GM23248 (cell line): ENCODE measurements at regions not wholly inside any gene's neighbourhood (a gene's known extent, or its start where the extent isn't known, plus 50 kb on each side); places are given as distances from the start of the nearest gene placed in this dataset.

Experiments used
- DNase-seq: peaks from one replicate; pipeline ENCODE4 v3.0.0-alpha.2; 2015
- H2AFZ ChIP-seq: fragments of 200-600 bp; sonication (generic); 2 replicates; pipeline ENCODE4 v1.6.1; 2016; ENCODE audit warnings: antibody characterized with exemption
- H3F3A ChIP-seq: fragments of 200-600 bp; sonication (generic); 2 replicates; pipeline ENCODE4 v1.6.1; 2016; ENCODE audit warnings: mild to moderate bottlenecking, antibody characterized with exemption, mixed run types; ENCODE audit not compliant: insufficient read depth
- H3K27ac ChIP-seq: fragments of 200-600 bp; sonication (generic); 2 replicates; pipeline ENCODE4 v1.5.1; 2016; ENCODE audit warnings: mild to moderate bottlenecking
- H3K27me3 ChIP-seq: fragments of 200-600 bp; sonication (generic); replicated peaks from 2 replicates; pipeline ENCODE4 v1.6.1; 2016; ENCODE audit warnings: mild to moderate bottlenecking; ENCODE audit not compliant: insufficient read depth
- H3K36me3 ChIP-seq: fragments of 200-600 bp; sonication (generic); 2 replicates; pipeline ENCODE4 v1.6.1; 2016; ENCODE audit warnings: low read depth, mild to moderate bottlenecking
- H3K4me1 ChIP-seq: fragments of 200-600 bp; sonication (generic); 2 replicates; pipeline ENCODE4 v1.6.1; 2016; ENCODE audit warnings: mild to moderate bottlenecking; ENCODE audit not compliant: insufficient read depth
- H3K4me2 ChIP-seq: fragments of 200-600 bp; sonication (generic); one replicate; pipeline ENCODE4 v1.6.1; 2016; ENCODE audit warnings: mild to moderate bottlenecking; ENCODE audit not compliant: unreplicated experiment
- H3K4me3 ChIP-seq: fragments of 200-600 bp; sonication (generic); 2 replicates; pipeline ENCODE4 v1.5.1; 2016; ENCODE audit warnings: mild to moderate bottlenecking
- H3K79me2 ChIP-seq: fragments of 200-600 bp; sonication (generic); 2 replicates; pipeline ENCODE4 v1.6.1; 2016; ENCODE audit warnings: mild to moderate bottlenecking; ENCODE audit not compliant: insufficient read depth
- H3K9ac ChIP-seq: fragments of 200-600 bp; sonication (generic); 2 replicates; pipeline ENCODE4 v1.6.1; 2016; ENCODE audit warnings: mild to moderate bottlenecking
- H3K9me2 ChIP-seq: fragments of 200-600 bp; sonication (generic); 2 replicates; pipeline ENCODE4 v1.6.1; 2016; ENCODE audit warnings: mixed run types, mild to moderate bottlenecking, moderate library complexity; ENCODE audit not compliant: insufficient read depth
- H3K9me3 ChIP-seq: fragments of 200-600 bp; sonication (generic); one replicate; pipeline ENCODE4 v1.6.1; 2017; ENCODE audit warnings: low read depth
- H4K20me1 ChIP-seq: fragments of 200-600 bp; sonication (generic); 2 replicates; pipeline ENCODE4 v1.6.0; 2016; ENCODE audit not compliant: insufficient read depth
- EZH2 ChIP-seq: fragments of 200-600 bp; sonication (generic); IDR thresholded peaks from 2 replicates; pipeline ENCODE4 v1.6.1; 2018; ENCODE audit warnings: antibody characterized with exemption, mild to moderate bottlenecking; ENCODE audit not compliant: insufficient read depth, poor library complexity, severe bottlenecking
- EZH2phosphoT487 ChIP-seq: fragments of 200-600 bp; sonication (generic); IDR thresholded peaks from 2 replicates; pipeline ENCODE4 v1.6.1; 2018; ENCODE audit warnings: antibody characterized with exemption, moderate library complexity, mild to moderate bottlenecking, low read depth; ENCODE audit not compliant: insufficient read depth
- WGBS, 2 experiments: methylation state at CpG; one replicate each; pipeline ENCODE4 v1.1.6; 2015 to 2017; ENCODE audit warnings: low lambda C conversion rate in 2 of 2, low coverage in 1 of 2; ENCODE audit errors: missing lambda C conversion rate in 2 of 2; 5-methylcytosine and 5-hydroxymethylcytosine counted together
- in situ Hi-C: fragments of 300-500 bp; cut with MboI; formaldehyde crosslinking; loops from 2 replicates; pipeline ENCODE4 v1.15.0; 2020

DNA sequence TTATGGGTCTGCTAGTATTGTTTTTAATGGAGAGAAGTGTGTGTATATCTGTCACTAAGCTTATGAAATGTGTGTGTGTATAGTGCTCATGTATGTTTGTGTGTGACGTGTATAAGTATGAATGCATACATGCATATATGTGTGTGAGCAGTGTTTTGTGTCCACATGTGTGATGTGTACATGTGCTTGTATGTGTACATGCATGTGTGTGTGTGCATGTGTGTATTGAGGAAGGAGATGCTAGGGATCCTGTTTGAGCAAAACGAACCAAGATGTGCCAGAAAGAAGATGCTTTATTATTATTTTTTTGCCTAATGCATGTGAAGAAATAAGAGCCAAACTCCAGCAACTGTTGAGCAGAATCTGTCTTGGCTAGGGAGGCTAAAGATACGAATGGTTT is 301.3 kb upstream of the SKOR2 start:
- H3K27ac ChIP-seq, result no peak overlapping the region
- H2AFZ ChIP-seq, result no peak overlapping the region
- no peak overlapping the region for H3K4me2 ChIP-seq
- no peak overlapping the region for H3K4me3 ChIP-seq
- no peaks in the 10 kb centered on the region for H4K20me1 ChIP-seq
- TF ChIP-seq EZH2 (no peak), EZH2phosphoT487 (no peak)
- H3K4me1 ChIP-seq, result no peaks in the 10 kb centered on the region
- H3K9ac ChIP-seq, result no peak overlapping the region
- DNase-seq, result no peak
- in situ Hi-C loops, result no loop called here
- H3K79me2 ChIP-seq, result no peaks in the 10 kb centered on the region
- H3F3A ChIP-seq, result no peaks in the 10 kb centered on the region
- H3K9me2 ChIP-seq, result no peaks in the 10 kb centered on the region
- no peaks in the 10 kb centered on the region for H3K36me3 ChIP-seq
- no peaks in the 10 kb centered on the region for H3K9me3 ChIP-seq
- WGBS, 2 experiments, result 7 to 8% methylated on average over 3 of the region's 3 CpGs
- no peaks in the 10 kb centered on the region for H3K27me3 ChIP-seq

DNA sequence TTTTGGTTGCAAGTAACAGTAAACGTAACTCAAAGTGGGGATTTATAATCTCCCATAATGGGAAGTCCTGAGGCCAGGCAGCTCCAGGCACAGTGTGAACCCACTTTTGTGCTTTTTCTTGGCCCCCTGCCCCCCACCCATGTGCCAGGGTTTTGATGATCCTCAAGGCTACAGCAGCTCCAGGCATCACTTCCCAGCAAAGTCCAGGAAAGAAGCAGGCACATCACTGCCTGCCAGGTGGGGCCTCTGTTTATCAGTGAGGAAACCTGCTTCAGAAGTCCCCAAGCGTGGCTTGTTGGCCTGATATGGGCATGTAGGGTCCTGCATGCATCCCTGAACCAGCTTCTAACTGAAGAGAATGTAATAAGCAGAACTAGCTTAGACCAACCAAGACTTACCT is 299.2 kb upstream of the SKOR2 start:
- no peak for DNase-seq
- no peaks in the 10 kb centered on the region for H3K79me2 ChIP-seq
- H3K9me3 ChIP-seq, result no peaks in the 10 kb centered on the region
- H3F3A ChIP-seq, result no peaks in the 10 kb centered on the region
- in situ Hi-C loops, result no loop called here
- H3K9me2 ChIP-seq, result no peaks in the 10 kb centered on the region
- H3K27ac ChIP-seq, result no peak overlapping the region
- TF ChIP-seq EZH2phosphoT487, result no peak
- no peak for TF ChIP-seq EZH2
- 15 to 26% methylated on average over 2 of the region's 2 CpGs for WGBS, 2 experiments
- H3K27me3 ChIP-seq, result no peaks in the 10 kb centered on the region
- no peaks in the 10 kb centered on the region for H3K4me1 ChIP-seq
- H4K20me1 ChIP-seq, result no peaks in the 10 kb centered on the region
- H3K4me2 ChIP-seq, result no peak overlapping the region
- H3K4me3 ChIP-seq, result no peak overlapping the region
- no peak overlapping the region for H2AFZ ChIP-seq
- no peaks in the 10 kb centered on the region for H3K36me3 ChIP-seq
- H3K9ac ChIP-seq, result no peak overlapping the region

DNA sequence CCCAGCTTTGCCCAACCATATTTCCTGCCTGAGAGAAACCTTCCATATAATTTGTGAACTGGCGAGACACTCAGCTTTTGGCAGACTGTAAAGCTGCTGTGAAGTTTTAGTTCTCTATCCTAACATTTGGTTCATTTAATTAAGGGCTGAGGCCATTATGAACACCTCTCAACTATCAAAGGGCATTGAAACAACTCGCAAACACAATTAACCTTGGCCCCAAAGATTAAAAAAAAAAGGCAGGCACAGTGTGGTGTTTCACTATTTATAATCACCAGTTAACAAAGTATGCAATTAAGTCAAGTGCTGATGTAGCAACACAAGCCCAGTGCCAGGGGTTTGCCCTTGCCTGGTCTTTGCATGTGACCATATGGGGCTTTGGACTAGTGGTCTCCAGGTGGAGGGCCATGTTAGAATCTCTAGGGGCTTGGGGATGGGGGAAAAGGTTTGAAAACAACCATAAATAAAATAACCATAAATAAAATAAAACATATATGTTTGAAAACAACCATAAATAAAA is 297.6 kb upstream of the SKOR2 start:
- H3K4me3 ChIP-seq, result no peak overlapping the region
- H3K9ac ChIP-seq, result no peak overlapping the region
- in situ Hi-C loops, result no loop called here
- no peak overlapping the region for H3K27ac ChIP-seq
- H4K20me1 ChIP-seq, result no peaks in the 10 kb centered on the region
- H3K27me3 ChIP-seq, result no peaks in the 10 kb centered on the region
- no peaks in the 10 kb centered on the region for H3K36me3 ChIP-seq
- no peaks in the 10 kb centered on the region for H3K9me2 ChIP-seq
- DNase-seq, result no peak
- H3K4me2 ChIP-seq, result no peak overlapping the region
- H3K4me1 ChIP-seq, result no peaks in the 10 kb centered on the region
- no peaks in the 10 kb centered on the region for H3K9me3 ChIP-seq
- no peak overlapping the region for H2AFZ ChIP-seq
- H3F3A ChIP-seq, result no peaks in the 10 kb centered on the region
- no peaks in the 10 kb centered on the region for H3K79me2 ChIP-seq
- 5 to 13% methylated on average over 2 of the region's 2 CpGs for whole genome bisulfite sequencing, 2 experiments
- TF ChIP-seq EZH2phosphoT487, result no peak
- no peak for TF ChIP-seq EZH2

DNA sequence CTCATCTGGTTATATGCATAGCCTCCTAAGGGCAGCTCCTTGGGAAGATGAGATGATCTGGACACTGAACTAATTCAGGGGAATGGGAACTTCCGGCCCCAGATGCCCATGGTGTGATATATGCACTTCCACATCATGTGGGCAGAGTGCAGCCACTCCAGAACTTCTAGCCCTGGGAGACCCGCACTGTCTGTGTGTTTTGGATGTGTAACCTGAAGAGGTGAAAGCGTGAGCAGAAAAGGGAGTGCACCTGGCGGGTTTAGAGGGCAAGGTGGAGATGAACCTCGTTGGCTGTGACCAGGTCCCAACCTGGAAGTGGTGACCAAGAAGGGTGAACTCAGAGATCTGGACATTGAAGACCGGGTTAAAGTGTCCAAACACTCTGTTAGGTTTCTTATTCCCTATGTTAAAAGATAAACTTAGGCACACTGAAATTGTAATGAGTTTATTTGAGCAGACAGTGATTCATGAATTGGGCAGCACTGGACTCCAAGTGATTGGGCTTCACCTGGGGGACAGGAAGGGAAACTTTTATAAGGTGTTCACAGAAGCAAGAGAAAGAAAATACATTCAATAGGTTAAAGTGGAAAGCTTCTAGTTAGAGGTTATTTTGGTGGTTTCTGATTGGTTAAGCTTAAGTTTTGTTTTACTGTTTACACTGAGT is 296.2 kb upstream of the SKOR2 start:
- no peak for DNase-seq
- H3K27me3 ChIP-seq, result no peaks in the 10 kb centered on the region
- in situ Hi-C loops, result no loop called here
- no peaks in the 10 kb centered on the region for H3F3A ChIP-seq
- H3K4me2 ChIP-seq, result no peak overlapping the region
- no peak overlapping the region for H3K9ac ChIP-seq
- no peak overlapping the region for H3K27ac ChIP-seq
- WGBS, 2 experiments, result 26 to 33% methylated on average over 6 of the region's 6 CpGs
- no peaks in the 10 kb centered on the region for H3K79me2 ChIP-seq
- H2AFZ ChIP-seq, result no peak overlapping the region
- H3K9me3 ChIP-seq, result no peaks in the 10 kb centered on the region
- H3K4me3 ChIP-seq, result no peak overlapping the region
- TF ChIP-seq EZH2 (no peak), EZH2phosphoT487 (no peak)
- no peaks in the 10 kb centered on the region for H3K36me3 ChIP-seq
- no peaks in the 10 kb centered on the region for H3K9me2 ChIP-seq
- H4K20me1 ChIP-seq, result no peaks in the 10 kb centered on the region
- H3K4me1 ChIP-seq, result no peaks in the 10 kb centered on the region
